ENCODE measurements at regions not wholly inside any gene's neighbourhood (a gene's known extent, or its start where the extent isn't known, plus 50 kb on each side); places are given as distances from the start of the nearest gene placed in this dataset.

DNA sequence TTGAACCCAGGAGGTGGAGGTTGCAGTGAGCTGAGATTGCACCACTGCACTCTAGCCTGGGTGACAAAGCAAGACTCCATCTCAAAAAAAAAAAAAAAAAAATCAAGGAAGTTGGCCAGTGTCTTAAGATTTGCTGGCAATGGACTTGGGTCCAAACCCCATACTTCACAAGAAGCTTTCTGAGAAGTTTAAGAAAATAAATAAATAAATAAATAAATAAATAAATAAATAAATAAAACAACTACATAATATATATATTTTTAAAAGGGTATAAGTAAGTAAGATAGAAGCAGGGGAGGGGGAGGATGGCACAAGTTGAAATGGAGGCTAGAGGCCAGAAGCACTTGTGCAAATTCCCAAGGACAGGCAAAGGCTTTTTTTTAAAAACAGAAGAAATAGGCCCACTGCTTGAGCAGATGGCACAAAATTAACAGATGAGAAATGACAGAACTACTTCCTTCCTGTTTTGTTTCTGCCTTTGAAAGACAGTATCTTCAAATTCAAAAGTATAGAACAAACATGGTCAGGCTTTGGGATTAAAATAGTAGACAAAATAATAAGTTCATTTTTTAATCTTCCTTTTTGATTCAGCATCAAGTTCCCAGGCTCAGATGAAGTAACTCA, 287.7 kb downstream of the ALDH8A1 start:
- TF ChIP-seq, protein P1, sequence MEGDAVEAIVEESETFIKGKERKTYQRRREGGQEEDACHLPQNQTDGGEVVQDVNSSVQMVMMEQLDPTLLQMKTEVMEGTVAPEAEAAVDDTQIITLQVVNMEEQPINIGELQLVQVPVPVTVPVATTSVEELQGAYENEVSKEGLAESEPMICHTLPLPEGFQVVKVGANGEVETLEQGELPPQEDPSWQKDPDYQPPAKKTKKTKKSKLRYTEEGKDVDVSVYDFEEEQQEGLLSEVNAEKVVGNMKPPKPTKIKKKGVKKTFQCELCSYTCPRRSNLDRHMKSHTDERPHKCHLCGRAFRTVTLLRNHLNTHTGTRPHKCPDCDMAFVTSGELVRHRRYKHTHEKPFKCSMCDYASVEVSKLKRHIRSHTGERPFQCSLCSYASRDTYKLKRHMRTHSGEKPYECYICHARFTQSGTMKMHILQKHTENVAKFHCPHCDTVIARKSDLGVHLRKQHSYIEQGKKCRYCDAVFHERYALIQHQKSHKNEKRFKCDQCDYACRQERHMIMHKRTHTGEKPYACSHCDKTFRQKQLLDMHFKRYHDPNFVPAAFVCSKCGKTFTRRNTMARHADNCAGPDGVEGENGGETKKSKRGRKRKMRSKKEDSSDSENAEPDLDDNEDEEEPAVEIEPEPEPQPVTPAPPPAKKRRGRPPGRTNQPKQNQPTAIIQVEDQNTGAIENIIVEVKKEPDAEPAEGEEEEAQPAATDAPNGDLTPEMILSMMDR (conservative IDR thresholded peaks at IDR 0.05; ENCODE audit: low read length), result no peak
- TF ChIP-seq EZH2phosphoT487 (IDR thresholded peaks at IDR 0.05; ENCODE audit: borderline replicate concordance), result no peak

Data from Loucy (cell line).